HEK293T (cell line): ENCODE measurements at regions not wholly inside any gene's neighbourhood (a gene's known extent, or its start where the extent isn't known, plus 50 kb on each side); places are given as distances from the start of the nearest gene placed in this dataset.

ENCODE experiments used
- CTCF ChIA-PET: fragments of 350-600 bp; formaldehyde crosslinking; extraction: SDS; loops from one replicate; lab custom pipeline; 2021; ENCODE audit warnings: antibody characterized with exemption, inconsistent platforms; lab: Yijun Ruan, JAX
- POLR2A ChIA-PET: fragments of 350-600 bp; formaldehyde crosslinking; extraction: SDS; loops from one replicate; lab custom pipeline; 2020; ENCODE audit warnings: antibody characterized with exemption, inconsistent platforms; lab: Yijun Ruan, JAX
- DNase-seq: peaks from one replicate; pipeline ENCODE4 v3.0.0; 2012; ENCODE audit warnings: mixed read lengths; ENCODE audit errors: extremely low spot score
- ARNT ChIP-seq: fragments of 450-650 bp; IDR thresholded peaks from 2 replicates; pipeline ENCODE4 v1.6.1; 2017; ENCODE audit warnings: mild to moderate bottlenecking
- BHLHE40 ChIP-seq: fragments of 450-650 bp; IDR thresholded peaks from 2 replicates; pipeline ENCODE4 v1.6.1; 2016; ENCODE audit warnings: mild to moderate bottlenecking, moderate library complexity, borderline replicate concordance
- CTBP1 ChIP-seq: fragments of 450-650 bp; IDR thresholded peaks from 2 replicates; pipeline ENCODE4 v1.6.1; 2016; ENCODE audit warnings: borderline replicate concordance
- ELF4 ChIP-seq: fragments of 450-650 bp; IDR thresholded peaks from 2 replicates; pipeline ENCODE4 v1.6.1; 2017; ENCODE audit warnings: antibody characterized with exemption
- FOXA1 ChIP-seq: fragments of 450-650 bp; IDR thresholded peaks from 2 replicates; pipeline ENCODE4 v1.6.1; 2016; ENCODE audit warnings: mild to moderate bottlenecking
- FOXK2 ChIP-seq: fragments of 450-650 bp; IDR thresholded peaks from 2 replicates; pipeline ENCODE4 v1.6.1; 2016; ENCODE audit warnings: mild to moderate bottlenecking
- FOXM1 ChIP-seq: fragments of 450-650 bp; IDR thresholded peaks from 2 replicates; pipeline ENCODE4 v1.6.1; 2017; ENCODE audit warnings: mild to moderate bottlenecking, borderline replicate concordance
- HDGF ChIP-seq: fragments of 450-650 bp; IDR thresholded peaks from 2 replicates; pipeline ENCODE4 v1.6.1; 2017; ENCODE audit warnings: antibody characterized with exemption, borderline replicate concordance
- L3MBTL2 ChIP-seq: fragments of 450-650 bp; conservative IDR thresholded peaks from 2 replicates; pipeline ENCODE4 v1.6.1; 2016; ENCODE audit warnings: mild to moderate bottlenecking
- LEF1 ChIP-seq: fragments of 450-650 bp; IDR thresholded peaks from 2 replicates; pipeline ENCODE4 v1.6.1; 2017; ENCODE audit warnings: mild to moderate bottlenecking, borderline replicate concordance
- NFRKB ChIP-seq: fragments of 450-650 bp; IDR thresholded peaks from 2 replicates; pipeline ENCODE4 v1.6.1; 2016; ENCODE audit warnings: mild to moderate bottlenecking, moderate library complexity
- SP1 ChIP-seq: fragments of 450-650 bp; IDR thresholded peaks from 2 replicates; pipeline ENCODE4 v1.6.1; 2017
- SUZ12 ChIP-seq: fragments of 450-650 bp; IDR thresholded peaks from 2 replicates; pipeline ENCODE4 v1.6.1; 2016; ENCODE audit warnings: mild to moderate bottlenecking
- TARDBP ChIP-seq: fragments of 450-650 bp; IDR thresholded peaks from 2 replicates; pipeline ENCODE4 v1.6.1; 2016
- ZNF384 ChIP-seq: fragments of 450-650 bp; IDR thresholded peaks from 2 replicates; pipeline ENCODE4 v1.6.1; 2016
- TF ChIP-seq, protein P1 (sequence below): fragments of 450-650 bp; IDR thresholded peaks from 2 replicates; pipeline ENCODE4 v1.6.1; 2016

GRCh38 chr9:27990524-27990923 is 417.2 kb upstream of the C9orf72 start:
- POLR2A ChIA-PET, result no interaction called here
- TF ChIP-seq BHLHE40, result no peak
- TF ChIP-seq, protein P1, sequence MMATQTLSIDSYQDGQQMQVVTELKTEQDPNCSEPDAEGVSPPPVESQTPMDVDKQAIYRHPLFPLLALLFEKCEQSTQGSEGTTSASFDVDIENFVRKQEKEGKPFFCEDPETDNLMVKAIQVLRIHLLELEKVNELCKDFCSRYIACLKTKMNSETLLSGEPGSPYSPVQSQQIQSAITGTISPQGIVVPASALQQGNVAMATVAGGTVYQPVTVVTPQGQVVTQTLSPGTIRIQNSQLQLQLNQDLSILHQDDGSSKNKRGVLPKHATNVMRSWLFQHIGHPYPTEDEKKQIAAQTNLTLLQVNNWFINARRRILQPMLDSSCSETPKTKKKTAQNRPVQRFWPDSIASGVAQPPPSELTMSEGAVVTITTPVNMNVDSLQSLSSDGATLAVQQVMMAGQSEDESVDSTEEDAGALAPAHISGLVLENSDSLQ, result no peak
- no peak for TF ChIP-seq FOXK2
- TF ChIP-seq SUZ12, result no peak
- no peak for DNase-seq
- CTCF ChIA-PET, result no interaction called here

DNA sequence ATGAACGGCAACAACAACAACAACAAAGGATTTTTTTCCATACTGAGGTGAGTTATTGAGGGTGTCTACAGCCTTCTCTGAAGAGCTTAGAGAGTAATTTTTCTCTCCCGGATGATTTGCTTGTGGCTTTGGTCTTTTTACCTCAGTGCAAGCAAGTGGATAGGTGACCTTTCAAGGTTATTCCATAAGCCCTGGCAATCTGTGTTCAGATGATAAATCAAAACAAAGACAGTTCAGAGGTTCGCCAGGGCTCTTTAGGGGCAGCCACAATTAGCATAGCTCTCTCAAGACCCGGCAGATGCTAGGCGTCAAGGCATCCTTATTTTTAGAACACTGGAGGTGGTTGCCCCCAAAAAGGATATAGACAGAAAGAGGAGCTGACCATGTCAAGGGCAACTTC is 417.9 kb upstream of the C9orf72 start:
- CTCF ChIA-PET, result no interaction called here
- no peak for DNase-seq
- TF ChIP-seq TARDBP (no peak), FOXA1 (no peak), HDGF (no peak), BHLHE40 (no peak), SP1 (no peak), ELF4 (no peak), LEF1 (no peak), FOXM1 (no peak), SUZ12 (no peak), L3MBTL2 (no peak), ARNT (no peak), FOXK2 (no peak), ZNF384 (no peak), NFRKB (no peak), CTBP1 (no peak)
- TF ChIP-seq, protein P1, result no peak
- POLR2A ChIA-PET, result no interaction called here

GRCh38 chr9:28001096-28001495 is 427.8 kb upstream of the C9orf72 start:
- TF ChIP-seq CTBP1 (no peak), ZNF384 (no peak), FOXK2 (no peak)
- ChIA-PET CTCF (no interaction called here), POLR2A (no interaction called here)
- DNase-seq, result no peak

DNA sequence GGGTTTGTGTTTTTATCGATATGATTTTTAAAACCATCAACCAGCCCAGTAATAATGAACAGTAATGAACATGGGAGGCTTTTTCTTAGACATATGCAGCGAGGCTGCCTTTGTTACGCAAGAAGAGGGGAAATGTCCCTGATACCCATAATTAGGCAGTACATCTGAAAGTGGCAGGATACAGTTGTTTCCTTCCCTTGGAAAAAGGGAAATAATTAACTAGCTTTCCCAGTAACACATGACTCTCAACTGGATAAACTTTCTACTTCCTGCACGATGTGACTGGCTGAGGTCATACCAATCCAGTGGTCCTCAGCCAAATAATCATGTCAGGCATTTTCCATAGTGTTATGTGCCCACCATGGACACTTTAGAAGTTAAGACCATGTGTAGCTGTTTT is 431.6 kb upstream of the C9orf72 start:
- no peak for DNase-seq
- TF ChIP-seq SP1 (no peak), ZNF384 (no peak), HDGF (no peak), ARNT (no peak), SUZ12 (no peak), BHLHE40 (no peak), LEF1 (no peak), ELF4 (no peak), L3MBTL2 (no peak), NFRKB (no peak), TARDBP (no peak), FOXA1 (no peak), CTBP1 (no peak), FOXM1 (no peak)
- TF ChIP-seq, protein P1, result no peak
- POLR2A ChIA-PET, result no interaction called here
- CTCF ChIA-PET, result interaction anchor here (0.6 kb wide), 1 partner anchor 929 kb away, joined by 3 read pairs; no protein-coding TSS in a partner anchor

DNA sequence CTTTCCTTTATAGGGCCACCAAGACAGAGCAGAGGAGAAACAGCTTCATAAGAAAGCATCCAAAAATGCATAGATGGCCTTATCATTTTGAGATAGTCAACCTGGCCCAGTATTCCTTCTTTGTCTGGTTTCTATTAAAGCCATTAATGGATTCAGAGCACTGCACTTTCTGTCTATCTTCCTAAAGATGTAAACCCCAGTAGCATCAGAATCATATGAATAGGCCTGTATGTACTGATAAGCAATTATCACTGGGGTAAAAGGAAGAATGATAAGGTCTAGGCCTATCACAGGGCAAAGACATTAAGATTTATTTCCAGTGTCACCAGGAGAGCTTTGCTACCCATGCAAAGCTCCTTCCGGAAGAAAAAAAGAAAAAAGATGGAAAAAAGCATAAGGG is 432.5 kb upstream of the C9orf72 start:
- no peak for TF ChIP-seq SUZ12
- no peak for TF ChIP-seq BHLHE40
- no peak for TF ChIP-seq HDGF
- TF ChIP-seq L3MBTL2, result no peak
- TF ChIP-seq, protein P1, result no peak
- no peak for TF ChIP-seq FOXK2
- TF ChIP-seq NFRKB, result no peak
- TF ChIP-seq FOXA1, result no peak
- TF ChIP-seq CTBP1, result no peak
- TF ChIP-seq ARNT, result no peak
- TF ChIP-seq SP1, result no peak
- no peak for TF ChIP-seq ELF4
- no peak for TF ChIP-seq TARDBP
- no peak for TF ChIP-seq LEF1
- TF ChIP-seq ZNF384, result no peak
- ChIA-PET POLR2A (no interaction called here), CTCF (interaction anchor here (0.6 kb wide), 1 partner anchor 928 kb away, joined by 3 read pairs; no protein-coding TSS in a partner anchor)
- no peak for DNase-seq

- TF ChIP-seq SP1 (no peak), L3MBTL2 (no peak), TARDBP (no peak), ZNF384 (no peak), FOXK2 (no peak), LEF1 (no peak), ARNT (no peak), HDGF (no peak), FOXM1 (no peak), SUZ12 (no peak), CTBP1 (no peak), NFRKB (no peak), ELF4 (no peak)
- TF ChIP-seq, protein P1, result no peak
- POLR2A ChIA-PET, result no interaction called here
- DNase-seq, result no peak
- CTCF ChIA-PET, result no interaction called here
Observed at GRCh38 chr9:28007097-28007817, 434.0 kb upstream of the C9orf72 start.
